ENCODE measurements at regions not wholly inside any gene's neighbourhood (a gene's known extent, or its start where the extent isn't known, plus 50 kb on each side); places are given as distances from the start of the nearest gene placed in this dataset.

- TF ChIP-seq POLR2A (IDR thresholded peaks at IDR 0.05) (no peak), CTCF (IDR thresholded peaks at IDR 0.05) (no peak), POLR2AphosphoS5 (IDR thresholded peaks at IDR 0.05) (no peak)
These were observed 259.9 kb downstream of the MRTFB start for GRCh38 chr16:14331020-14331419.

All from prostate gland (tissue), 2 donors.